ENCODE measurements at regions not wholly inside any gene's neighbourhood (a gene's known extent, or its start where the extent isn't known, plus 50 kb on each side); places are given as distances from the start of the nearest gene placed in this dataset.
"Not testable (repeated sequence)": the region's sequence is repeated elsewhere in the genome, so short reads cannot be mapped to it uniquely, and the experiment has no call there.

DNA sequence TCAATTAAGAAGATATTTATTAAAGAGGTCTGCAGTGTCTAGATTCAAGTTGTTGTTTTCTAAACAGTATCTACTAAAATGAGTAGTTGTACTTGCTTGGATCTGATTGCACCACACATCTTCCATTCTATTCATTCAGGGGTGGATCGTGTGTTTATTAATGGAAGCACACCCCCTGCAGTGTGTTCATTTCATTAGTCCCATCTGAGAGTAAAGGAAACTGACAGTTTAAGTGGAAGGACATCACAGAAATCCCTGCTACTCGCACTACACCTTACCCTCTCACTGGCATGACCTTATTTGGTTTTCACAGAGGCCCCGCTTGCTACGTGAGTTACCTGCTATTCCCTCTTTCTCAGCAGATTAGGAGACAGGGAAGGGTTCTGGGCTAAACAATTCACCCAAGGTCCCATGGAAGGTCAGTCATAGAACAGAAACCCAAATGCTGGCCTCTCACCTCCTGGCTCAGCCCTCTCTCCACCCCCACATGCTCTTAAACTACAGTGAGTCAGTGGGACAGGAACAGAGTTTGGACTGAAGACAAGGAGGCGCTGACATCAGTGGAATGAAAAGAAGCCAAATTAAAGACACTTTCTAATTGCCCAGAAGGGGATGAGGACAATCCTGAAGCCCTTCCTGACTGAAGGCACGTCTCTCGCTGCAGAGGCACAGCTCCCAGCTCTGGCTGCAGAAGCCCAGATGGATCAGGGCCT lies 369.2 kb upstream of the NRP1 start:
- DNase-seq (ENCODE audit: low spot score): no peak

DNA sequence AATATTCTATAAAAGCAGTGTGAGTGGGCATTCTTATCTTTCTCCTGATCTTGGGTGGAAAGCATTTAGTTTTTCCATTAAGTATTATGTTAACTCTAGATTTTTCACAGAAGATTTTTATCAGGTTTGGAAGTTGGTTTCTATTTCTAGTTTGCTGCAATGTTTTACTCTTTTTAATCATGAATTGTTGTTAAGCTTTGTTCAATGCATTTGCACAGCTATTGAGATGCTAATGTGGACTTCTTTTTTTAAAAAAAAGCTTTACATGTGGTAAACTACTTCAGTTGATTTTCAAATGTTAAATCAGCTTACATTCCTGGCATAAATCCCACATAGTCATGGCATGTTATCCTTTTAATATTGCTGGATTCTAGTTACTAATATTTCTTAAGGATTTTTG lies 363.6 kb upstream of the NRP1 start:
- DNase-seq (ENCODE audit: low spot score): no peak

DNA sequence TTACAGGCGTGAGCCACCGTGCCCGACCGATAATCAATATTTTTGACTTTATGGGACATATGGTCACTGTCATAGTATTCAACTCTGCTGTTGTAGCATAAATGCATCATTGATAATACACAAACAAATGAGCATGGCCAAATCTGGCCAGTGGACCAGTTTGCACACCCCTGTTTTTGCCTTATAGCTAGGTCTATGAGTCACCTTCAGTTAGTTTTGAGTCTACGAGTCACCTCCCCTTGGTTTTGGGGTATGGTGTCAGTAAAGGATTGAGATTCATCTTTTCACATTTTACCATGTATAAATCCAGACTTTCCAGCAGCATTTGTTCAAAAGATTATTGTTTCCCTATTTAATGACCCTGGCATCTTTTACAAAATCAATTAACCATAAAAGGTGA lies 362.5 kb upstream of the NRP1 start:
- no peak for DNase-seq (ENCODE audit: low spot score)

DNA sequence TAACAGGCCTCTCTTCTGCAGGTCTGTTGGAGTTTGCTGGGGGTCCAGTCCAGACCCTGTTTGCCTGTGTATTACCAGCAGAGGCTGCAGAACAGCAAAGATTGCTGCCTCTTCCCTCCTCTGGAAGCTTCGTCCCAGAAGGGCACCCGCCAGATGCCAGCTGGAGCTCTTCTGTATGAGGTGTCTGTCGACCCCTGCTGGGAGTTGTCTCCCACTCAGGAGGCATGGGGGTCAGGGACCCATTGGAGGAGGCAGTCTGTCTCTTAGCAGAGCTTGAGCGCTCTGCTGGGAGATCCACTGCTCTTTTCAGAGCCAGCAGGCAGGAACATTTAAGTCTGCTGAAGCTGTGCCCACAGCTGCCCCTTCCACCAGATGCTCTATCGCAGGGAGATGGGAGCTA lies 361.1 kb upstream of the NRP1 start:
- DNase-seq (ENCODE audit: low spot score): no peak

DNA sequence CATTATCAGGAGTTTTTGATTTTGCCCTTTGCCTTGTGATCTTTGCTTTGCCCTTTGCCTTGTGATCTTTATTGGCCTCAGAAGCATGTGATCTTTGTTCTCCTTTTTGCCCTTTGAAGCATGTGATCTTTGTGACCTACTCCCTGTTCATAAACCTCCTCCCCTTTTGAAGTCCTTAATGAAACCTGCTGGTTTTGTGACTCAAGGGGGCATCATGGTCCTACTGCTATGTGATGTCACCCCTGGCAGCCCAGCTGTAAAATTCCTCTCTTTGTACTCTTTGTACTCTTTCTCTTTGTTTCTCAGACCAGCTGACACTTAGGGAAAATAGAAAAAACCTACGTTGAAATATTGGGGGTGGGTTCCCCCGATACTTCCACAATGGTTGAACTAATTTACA lies 356.1 kb upstream of the NRP1 start:
- DNase-seq (ENCODE audit: low spot score): not testable (repeated sequence)

DNA sequence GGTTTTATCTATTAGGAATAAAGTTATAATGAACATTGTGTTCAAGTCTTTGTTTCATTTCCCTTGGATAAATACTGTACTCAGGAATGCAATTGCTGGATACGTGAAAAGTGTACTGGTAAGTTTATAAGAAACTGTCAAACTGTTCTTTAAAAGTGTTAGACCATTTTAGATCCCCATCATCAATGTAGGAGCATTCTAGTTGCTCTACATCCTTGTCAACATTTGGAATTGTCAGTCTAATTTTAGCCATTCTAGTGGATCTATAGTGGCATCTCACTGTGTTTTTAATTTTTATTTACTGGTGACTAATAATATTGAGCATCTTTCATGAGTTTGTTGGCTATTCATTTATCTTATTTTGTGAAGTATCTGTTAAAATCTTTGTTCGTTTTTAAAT lies 354.0 kb upstream of the NRP1 start:
- DNase-seq (ENCODE audit: low spot score): no peak

DNA sequence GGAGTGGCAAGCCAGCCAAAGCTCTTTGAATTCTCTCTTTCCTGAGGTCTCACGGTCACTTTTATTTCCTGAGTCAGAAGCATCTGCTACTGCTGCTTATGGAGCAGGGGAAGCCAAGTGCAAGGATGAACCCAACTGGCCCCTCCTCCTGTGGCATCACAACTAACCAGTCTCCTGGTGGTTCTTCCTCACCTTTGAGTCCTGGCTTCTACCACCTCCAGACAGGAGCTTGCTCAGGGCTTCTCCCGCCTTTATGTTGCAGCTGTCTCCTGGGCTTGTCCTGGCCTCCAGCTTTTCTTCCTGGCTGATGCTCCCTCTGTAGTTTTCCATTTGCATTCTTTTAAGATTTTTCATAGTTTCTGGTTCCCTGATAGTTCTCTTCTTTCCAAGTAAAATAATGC lies 349.7 kb upstream of the NRP1 start:
- no peak for DNase-seq (ENCODE audit: low spot score)

DNA sequence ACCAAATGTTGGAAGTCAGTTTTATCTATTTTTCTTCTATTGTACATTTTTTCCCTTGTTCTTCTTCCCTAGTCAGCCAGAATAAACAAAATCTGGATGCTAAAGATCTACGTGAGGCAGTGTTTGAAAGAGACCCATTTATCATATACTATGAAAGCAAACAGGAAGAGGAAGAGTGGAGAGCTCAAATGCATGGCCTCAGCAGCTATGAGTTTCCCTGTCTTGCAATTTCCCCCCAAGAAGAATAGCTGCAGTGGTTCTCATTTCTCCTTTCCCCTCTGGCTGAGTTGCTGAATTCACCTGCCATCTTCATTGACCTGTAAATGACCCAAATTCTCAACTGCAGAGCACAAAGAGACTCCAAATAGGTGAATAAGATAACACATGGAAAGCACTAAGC lies 347.1 kb upstream of the NRP1 start:
- DNase-seq (ENCODE audit: low spot score): no peak

DNA sequence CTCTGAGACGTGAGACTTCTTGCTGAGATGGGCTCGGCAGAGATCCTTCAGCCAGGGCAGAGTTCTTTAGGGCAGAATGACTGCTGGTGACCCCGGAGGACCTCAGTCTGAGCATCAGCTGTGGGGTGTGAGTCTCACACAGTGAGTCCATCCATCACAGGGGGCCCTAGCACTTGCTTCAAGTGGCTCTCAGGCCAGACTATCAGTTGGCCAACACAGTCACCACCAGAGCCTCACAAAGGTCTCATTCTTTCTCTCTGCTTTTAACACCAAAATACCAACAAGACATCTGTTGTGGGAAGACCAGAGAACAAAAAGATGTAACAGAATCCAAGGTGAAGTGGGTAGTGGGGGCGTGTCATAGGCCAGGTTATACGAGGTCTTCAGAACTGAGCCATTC lies 345.6 kb upstream of the NRP1 start:
- no peak for DNase-seq (ENCODE audit: low spot score)

DNA sequence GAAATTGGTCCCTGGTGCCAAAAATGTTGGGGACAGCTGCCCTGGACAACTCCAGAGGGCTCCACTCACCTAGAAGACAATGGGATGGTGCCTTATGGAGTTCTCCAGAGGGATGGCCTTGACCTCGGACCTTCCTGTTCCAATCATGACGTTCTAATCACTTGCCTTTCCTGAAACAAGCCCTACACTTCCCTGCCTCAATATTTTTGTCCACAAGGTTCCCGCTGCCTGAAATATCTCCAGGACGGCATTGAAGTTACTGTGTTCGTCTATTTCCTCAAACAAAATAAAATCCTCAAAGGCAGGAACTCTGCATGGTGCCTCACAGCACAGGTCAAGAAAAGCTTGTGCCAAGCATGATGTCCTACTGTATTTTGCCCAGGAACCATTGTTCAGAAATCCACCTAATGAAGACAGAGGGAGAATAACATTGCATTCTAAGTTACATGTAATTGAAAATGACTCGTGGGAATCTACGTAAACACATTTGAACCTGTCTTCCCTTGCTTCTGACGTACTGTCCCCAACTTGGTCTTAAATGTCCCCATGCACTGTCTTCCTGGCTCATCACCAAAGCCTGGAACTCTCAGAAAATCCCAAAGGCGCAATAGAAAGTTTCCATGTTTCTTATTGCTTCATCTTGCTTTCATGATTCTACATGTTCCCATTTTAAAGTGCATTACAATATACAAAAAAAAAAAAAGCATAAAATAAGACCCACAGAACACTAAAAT lies 342.3 kb upstream of the NRP1 start:
- DNase-seq (ENCODE audit: low spot score): no peak

DNA sequence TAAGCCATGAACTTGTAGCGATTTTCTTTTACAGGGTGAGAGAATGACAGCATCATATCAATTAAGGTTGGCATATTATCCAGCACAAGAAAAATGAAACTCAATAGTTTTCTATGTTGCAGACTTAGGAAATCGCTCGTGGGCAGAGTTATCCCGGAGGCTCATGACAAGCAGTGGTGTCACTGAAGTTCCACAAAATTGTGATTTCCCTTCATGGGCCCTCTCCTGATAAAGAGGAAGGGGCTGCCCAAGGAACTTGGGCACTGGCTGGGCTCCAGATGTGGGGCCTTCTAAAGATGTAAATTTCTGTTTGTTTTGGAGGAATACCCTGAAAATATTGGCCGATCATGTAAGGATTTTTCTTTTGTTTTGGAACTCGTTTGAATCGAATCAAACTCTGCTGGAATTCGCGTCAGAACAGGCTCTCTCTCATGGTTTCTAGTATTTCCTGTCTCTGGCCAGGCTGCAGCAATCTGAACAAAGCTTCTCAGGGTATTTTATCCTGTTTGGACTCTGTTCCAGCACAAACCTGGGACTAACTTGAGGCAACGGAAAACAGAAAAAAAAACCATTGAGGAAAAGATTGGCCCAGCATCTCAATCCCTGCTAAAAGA lies 340.6 kb upstream of the NRP1 start:
- no peak for DNase-seq (ENCODE audit: low spot score)

DNA sequence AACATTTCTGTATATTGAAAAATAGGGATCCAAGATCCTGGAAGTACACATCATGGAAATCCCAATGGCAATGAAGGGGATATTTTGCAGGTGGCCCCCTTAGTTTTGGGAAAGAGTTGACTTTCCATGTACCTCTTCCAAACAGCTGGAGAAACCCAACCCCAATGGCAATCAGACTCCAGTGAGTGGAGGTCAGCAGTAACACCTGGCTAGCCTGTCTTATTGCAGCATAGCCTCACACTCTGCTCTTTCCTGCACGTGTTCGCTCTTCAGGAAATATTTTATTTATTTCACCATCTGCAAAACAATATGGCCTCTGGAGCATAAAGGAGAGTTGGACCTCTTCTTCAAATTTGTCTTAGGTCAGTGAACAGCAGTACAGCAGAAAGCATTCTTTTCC lies 340.0 kb upstream of the NRP1 start:
- no peak for DNase-seq (ENCODE audit: low spot score)

DNA sequence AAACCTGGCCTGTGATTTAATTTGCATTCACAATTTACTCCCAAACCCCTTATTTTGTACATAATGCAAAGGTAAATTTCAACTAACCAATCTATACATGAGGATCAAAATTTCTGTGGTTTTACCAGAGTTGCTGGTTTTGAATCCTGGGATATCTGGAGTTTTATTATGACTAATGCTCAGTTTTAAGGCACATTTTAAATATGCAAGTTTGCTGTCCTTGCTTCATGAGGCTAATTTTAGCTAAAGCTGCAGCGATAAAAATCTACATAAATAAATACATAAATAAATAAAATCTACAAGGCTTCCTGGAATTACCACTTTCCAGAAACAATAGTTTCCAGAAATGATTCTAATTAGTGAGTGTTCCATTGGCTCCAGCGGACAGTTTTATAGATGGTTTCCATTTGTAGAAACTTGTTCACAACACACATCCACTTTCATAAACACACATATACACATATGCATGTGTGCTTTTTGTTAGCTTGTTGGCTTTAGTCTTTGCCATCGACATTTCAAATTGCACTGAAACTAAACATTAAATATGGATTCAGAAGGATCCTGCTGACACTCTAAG lies 339.5 kb upstream of the NRP1 start:
- DNase-seq (ENCODE audit: low spot score): no peak

DNA sequence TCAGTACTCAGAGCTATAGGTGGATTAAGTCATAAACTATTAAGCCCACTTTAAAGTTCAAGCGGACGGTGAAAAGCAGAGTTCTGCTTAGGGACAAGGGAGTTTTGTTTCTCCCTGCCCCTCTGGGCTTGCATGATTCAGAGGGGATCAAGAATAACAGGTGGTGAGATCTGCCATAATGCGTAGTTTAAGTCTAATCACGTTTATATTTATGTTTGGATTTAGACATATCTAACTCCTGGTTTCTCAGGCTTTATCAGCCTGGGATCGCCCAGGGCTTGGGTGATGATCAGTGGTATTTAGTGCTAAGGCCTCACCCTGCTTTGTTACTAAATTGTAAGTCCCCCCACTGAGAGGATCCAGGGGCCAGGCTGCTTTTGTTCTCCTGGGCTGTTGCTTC lies 335.4 kb upstream of the NRP1 start:
- no peak for DNase-seq (ENCODE audit: low spot score)

DNA sequence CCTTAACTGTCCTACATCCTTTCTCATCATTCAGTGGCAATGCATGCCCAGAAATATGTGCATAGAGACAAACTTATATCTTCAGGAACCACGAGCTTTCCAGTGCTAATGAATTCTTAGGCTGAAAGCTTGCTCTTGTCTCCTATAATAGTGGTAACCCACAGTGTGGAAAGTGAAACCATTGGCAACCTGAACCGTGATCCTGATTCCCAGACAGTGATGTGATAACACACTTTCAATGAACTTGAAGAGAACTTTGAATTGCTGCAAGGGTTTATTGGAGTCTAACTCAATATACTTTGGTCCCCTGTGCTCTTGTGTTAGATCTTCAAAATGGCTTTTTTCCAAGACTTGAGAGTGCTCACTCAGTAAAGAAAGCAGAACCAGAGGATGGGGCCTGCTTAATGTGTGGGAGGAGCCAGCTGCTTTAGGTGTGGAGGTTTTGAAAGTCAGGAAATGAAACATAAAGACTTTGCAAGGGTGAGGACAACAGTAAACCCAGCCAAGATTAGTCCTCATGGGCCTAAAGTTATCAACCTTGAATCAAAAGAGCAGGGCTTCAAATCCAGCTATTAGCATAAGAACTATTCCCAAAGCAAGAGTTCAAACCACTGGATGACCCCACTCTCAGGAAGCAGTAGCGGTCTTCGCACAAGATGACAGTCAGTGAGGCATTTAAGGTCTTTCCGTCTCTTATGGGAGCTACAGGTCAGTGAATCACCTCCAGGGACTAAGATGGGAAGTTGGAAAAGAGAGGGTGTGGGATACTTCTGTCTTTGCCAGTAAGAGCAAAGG lies 332.4 kb upstream of the NRP1 start:
- DNase-seq (ENCODE audit: low spot score): no peak

DNA sequence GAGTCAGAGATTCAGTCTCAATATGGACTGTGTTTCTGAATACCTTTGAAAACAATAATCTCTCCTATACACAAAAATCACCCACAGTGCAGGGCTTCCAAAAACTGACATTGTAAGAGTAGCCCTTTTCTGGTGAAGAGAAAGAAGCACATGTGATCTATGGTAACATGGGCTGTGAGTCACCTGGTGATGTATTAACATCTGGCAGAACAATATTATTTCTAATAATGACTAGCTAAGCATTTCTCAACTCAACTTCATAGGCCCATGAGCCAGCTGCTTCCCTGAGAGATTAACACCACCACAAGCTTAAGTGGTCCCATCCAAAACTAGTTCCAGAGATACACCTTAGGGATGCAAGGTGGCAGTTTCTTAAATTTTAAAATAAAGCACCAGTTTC lies 331.0 kb upstream of the NRP1 start:
- DNase-seq (ENCODE audit: low spot score): no peak

DNA sequence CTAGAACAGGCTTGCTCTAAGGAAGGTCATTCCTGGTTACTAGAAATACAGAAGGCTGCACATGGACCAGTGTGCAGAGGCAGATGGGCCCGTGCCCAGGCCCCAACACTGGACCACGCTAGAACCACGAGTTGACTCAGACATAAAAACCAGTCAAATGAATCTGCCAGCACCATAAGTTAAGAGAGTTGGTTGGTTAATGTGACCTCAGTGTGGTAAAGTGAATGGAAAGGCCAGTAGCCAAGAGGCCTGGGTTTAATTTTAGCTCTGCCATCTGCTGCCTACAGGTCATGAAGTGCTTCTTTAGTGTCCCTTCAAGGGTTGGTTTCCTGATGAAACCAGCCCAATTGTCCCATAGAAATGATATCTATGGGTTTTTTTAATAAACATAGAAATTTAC lies 329.6 kb upstream of the NRP1 start:
- no peak for DNase-seq (ENCODE audit: low spot score)

DNA sequence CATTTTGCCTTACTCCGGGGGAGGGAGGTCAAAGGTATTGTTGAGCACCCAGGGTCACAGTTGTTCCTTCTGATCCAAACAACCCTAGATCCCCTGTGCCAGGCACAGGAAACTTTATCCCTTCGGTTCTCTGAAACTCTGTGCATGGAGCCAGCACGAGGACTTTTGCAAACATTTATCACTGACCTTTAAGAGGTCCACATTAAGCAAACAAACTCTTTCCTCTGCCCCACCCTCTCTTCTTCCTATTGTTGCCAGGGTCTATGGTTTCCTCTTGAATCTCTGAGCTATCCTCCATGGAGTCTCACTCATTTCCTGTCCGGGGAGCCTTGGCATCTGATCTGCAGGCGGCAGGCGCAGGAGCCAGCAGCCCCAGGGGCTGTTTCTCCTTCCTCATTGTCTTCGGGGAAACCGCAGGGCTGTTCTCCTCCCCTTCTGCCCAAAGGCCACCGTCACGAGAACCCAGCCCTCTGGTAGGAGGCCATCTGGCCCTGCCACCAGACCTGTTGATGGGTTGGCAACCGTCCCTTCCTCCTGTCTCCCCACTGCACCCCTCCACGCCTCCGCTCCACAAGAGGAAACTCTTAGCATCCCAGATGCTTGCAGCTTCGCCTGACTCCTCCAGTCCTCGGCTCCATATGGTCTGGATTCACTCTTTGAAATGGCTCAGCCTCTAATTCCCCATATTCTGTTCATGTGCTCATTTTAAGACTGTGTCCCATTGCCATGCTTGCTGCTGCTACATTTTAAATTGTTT lies 327.3 kb upstream of the NRP1 start:
- peak; percentile 19 for DNase-seq (ENCODE audit: low spot score)

DNA sequence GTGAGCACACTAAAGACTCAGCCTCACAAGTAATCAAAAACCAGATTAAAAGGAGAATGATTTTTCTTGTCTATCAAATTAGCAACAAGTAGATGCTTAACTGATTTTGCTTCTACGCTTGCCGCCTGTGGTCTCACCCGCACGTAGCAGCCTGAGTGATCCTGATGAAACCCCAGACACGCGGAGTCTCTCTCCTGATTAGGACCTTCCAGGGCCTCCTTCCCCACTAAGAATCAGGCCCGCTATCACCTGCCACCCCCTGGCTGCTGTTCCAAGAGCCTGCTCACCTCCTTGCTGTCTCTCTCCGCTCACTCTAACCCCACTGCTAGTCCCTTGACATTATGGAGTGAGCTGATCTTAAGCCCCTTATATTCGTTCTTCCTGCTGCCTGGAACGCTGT lies 325.9 kb upstream of the NRP1 start:
- no peak for DNase-seq (ENCODE audit: low spot score)

DNA sequence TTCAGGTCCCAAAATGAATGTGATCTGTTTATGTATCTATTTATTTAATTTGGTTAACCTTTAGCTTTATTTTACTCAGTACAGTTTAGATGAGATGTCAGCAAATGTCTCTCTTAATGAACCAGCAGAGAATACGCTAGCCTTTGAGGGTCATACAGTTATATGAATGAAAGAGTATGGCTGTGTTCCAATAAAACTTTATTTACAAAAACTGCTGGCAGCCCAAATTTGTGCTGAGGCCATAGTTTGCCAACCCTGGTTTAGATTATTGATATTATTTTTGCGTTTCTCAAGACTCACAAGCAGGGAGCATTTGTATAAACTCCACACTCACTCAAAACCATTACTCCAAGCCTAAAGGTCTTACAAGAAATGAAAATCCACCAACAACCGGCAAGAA lies 323.4 kb upstream of the NRP1 start:
- DNase-seq (ENCODE audit: low spot score): no peak

DNA sequence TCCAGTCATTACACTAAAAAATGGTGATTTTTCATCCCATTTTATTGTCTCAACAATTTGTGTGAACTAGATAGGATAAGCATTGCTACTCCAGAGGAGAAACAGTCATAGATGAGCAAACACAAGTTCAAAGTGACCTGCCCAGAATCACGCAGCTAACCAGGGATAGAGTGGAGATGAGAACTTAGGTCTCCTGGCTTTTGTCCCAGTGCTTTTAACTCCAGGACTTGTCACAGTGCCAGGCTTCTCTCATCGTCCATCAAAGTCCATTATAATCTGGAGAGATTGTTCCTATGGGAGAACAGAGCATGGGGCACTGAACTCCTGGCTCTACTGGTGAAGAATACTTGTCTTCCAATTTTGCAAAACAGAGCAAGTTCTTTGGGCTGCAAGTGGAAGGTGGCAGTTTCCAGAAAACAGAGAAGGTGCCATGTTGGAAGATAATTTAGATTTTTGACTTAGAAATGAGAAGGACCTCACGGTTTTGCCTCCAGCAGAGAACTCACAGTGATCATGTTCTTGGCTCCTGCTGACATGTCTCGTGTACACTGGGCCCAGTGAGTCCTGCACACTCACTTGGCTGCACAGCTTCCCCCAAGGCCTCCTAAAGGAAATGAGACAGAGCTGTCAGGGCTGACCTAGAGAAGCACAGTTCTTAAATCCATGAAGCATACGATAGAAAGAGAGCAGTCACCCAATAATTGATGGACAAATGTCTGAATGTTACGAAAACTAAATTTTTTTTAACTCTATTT lies 322.9 kb upstream of the NRP1 start:
- no peak for DNase-seq (ENCODE audit: low spot score)
